ENCODE measurements at regions not wholly inside any gene's neighbourhood (a gene's known extent, or its start where the extent isn't known, plus 50 kb on each side); places are given as distances from the start of the nearest gene placed in this dataset.

- no peak for TF ChIP-seq MXD4 (CRISPR knock-in tag; IDR thresholded peaks at IDR 0.05; ENCODE audit: borderline replicate concordance)
- no peak for TF ChIP-seq NR3C1 (CRISPR knock-in tag; conservative IDR thresholded peaks at IDR 0.05; ENCODE audit: low read depth)
- no peak for TF ChIP-seq SP1 (CRISPR knock-in tag; conservative IDR thresholded peaks at IDR 0.05)
- no peak for TF ChIP-seq ZNF219 (CRISPR knock-in tag; IDR thresholded peaks at IDR 0.05; ENCODE audit: borderline replicate concordance)
- no peak for TF ChIP-seq GTF2I (CRISPR knock-in tag; conservative IDR thresholded peaks at IDR 0.05)
- no peak for TF ChIP-seq TEAD4 (CRISPR knock-in tag; IDR thresholded peaks at IDR 0.05)
- no peak for TF ChIP-seq ZNF423 (CRISPR knock-in tag; IDR thresholded peaks at IDR 0.05)
- TF ChIP-seq GRHL2 (CRISPR knock-in tag; IDR thresholded peaks at IDR 0.05; ENCODE audit: insufficient replicate concordance, severe bottlenecking), result no peak
- no peak for TF ChIP-seq ETV6 (CRISPR knock-in tag; IDR thresholded peaks at IDR 0.05)
- TF ChIP-seq ZNF396 (CRISPR knock-in tag; IDR thresholded peaks at IDR 0.05; ENCODE audit: borderline replicate concordance), result no peak
- no peak for TF ChIP-seq ESRRA (CRISPR knock-in tag; IDR thresholded peaks at IDR 0.05; ENCODE audit: borderline replicate concordance)
- TF ChIP-seq SMAD3 (CRISPR knock-in tag; IDR thresholded peaks at IDR 0.05; ENCODE audit: borderline replicate concordance), result no peak
- CTCF ChIA-PET, result no interaction called here
- H3K4me3 Mint-ChIP-seq, result no peak overlapping the region
- no peaks in the 10 kb centered on the region for H3K36me3 Mint-ChIP-seq
- peaks cover 9% of the 10 kb centered on the region for H3K4me1 Mint-ChIP-seq
- H3K27ac Mint-ChIP-seq, result peak overlapping the region; percentile 55; the same call in 1 of the 2 replicates
- H3K27me3 Mint-ChIP-seq (ENCODE audit: low read depth), result no peaks in the 10 kb centered on the region
- DNase-seq (ENCODE audit: low spot score), result no peak
- POLR2A ChIA-PET, result no interaction called here
- H3K9me3 Mint-ChIP-seq, result no peaks in the 10 kb centered on the region
- ATAC-seq, result no peak; the same call in 1 of the 2 replicates
Observed at GRCh38 chr6:22349051-22349450, 52.2 kb upstream of the PRL start.

- no peak for TF ChIP-seq ZSCAN18 (CRISPR knock-in tag; IDR thresholded peaks at IDR 0.05)
- Mint-ChIP-seq H3K27ac (no peak overlapping the region), H3K27me3 (ENCODE audit: low read depth) (no peaks in the 10 kb centered on the region), H3K9me3 (no peaks in the 10 kb centered on the region), H3K4me3 (no peak overlapping the region), H3K36me3 (no peaks in the 10 kb centered on the region), H3K4me1 (peaks cover 9% of the 10 kb centered on the region)
- DNase-seq (ENCODE audit: low spot score) (no peak), ATAC-seq (no peak)
- ChIA-PET POLR2A (no interaction called here), CTCF (no interaction called here)
Observed at GRCh38 chr6:22349528-22349927, 52.7 kb upstream of the PRL start.

- no peak for DNase-seq (ENCODE audit: low spot score)
- TF ChIP-seq EMX1 (CRISPR knock-in tag; IDR thresholded peaks at IDR 0.05), result no peak
- TF ChIP-seq ATF3 (CRISPR knock-in tag; conservative IDR thresholded peaks at IDR 0.05), result no peak
- no peak for TF ChIP-seq NFYB (CRISPR knock-in tag; conservative IDR thresholded peaks at IDR 0.05; ENCODE audit: low read depth)
- TF ChIP-seq TEAD4 (CRISPR knock-in tag; IDR thresholded peaks at IDR 0.05), result no peak
- TF ChIP-seq NFATC4 (CRISPR knock-in tag; IDR thresholded peaks at IDR 0.05), result no peak
- no peak for TF ChIP-seq FOXK1 (CRISPR knock-in tag; IDR thresholded peaks at IDR 0.05)
- TF ChIP-seq PRRX2 (CRISPR knock-in tag; IDR thresholded peaks at IDR 0.05), result no peak
- no peak for TF ChIP-seq ZMAT4 (CRISPR knock-in tag; IDR thresholded peaks at IDR 0.05)
- no peak for TF ChIP-seq SMAD3 (CRISPR knock-in tag; IDR thresholded peaks at IDR 0.05; ENCODE audit: borderline replicate concordance)
- POLR2A ChIA-PET, result no interaction called here
Observed at GRCh38 chr6:22350109-22350508, 53.3 kb upstream of the PRL start.

GRCh38 chr6:22353101-22353500, 56.3 kb upstream of the PRL start:
- Mint-ChIP-seq H3K4me3 (no peak overlapping the region), H3K4me1 (peaks cover 5% of the 10 kb centered on the region), H3K27me3 (ENCODE audit: low read depth) (no peaks in the 10 kb centered on the region), H3K9me3 (peaks cover 18% of the 10 kb centered on the region), H3K27ac (no peak overlapping the region), H3K36me3 (peaks cover 9% of the 10 kb centered on the region)
- DNase-seq (ENCODE audit: low spot score), result no peak
- no peak for ATAC-seq
- POLR2A ChIA-PET, result no interaction called here
- CTCF ChIA-PET, result no interaction called here
- TF ChIP-seq IRF2 (CRISPR knock-in tag; IDR thresholded peaks at IDR 0.05; ENCODE audit: borderline replicate concordance, low read depth), result no peak
- TF ChIP-seq ZNF317 (CRISPR knock-in tag; IDR thresholded peaks at IDR 0.05; ENCODE audit: borderline replicate concordance, low read depth), result no peak
- no peak for TF ChIP-seq ERG (CRISPR knock-in tag; IDR thresholded peaks at IDR 0.05)
- no peak for TF ChIP-seq ZNF512 (CRISPR knock-in tag; IDR thresholded peaks at IDR 0.05; ENCODE audit: borderline replicate concordance)

More at GRCh38 chr6:22350109-22350508, 53.3 kb upstream of the PRL start:
- CTCF ChIA-PET, result no interaction called here
- Mint-ChIP-seq H3K4me3 (no peak overlapping the region), H3K36me3 (no peaks in the 10 kb centered on the region), H3K9me3 (0 out of 2 replicates have a peak, but pooled peaks cover 2% of the 10 kb centered on the region), H3K4me1 (peaks cover 7% of the 10 kb centered on the region), H3K27me3 (ENCODE audit: low read depth) (no peaks in the 10 kb centered on the region), H3K27ac (no peak overlapping the region)
- ATAC-seq, result no peak
